ENCODE measurements at regions not wholly inside any gene's neighbourhood (a gene's known extent, or its start where the extent isn't known, plus 50 kb on each side); places are given as distances from the start of the nearest gene placed in this dataset.

GRCh38 chr4:3856604-3857204 lies 90.5 kb downstream of the ADRA2C start:
- DNase-seq (ENCODE audit: low spot score) = no peak
- BruUV-seq (replicated peaks) = no TSS peak
- Histone ChIP-seq H3K4me1 (ENCODE audit: insufficient read depth, low read length, poor library complexity, severe bottlenecking) (peaks cover 4% of the 10 kb centered on the region), H3K4me3 (ENCODE audit: low read depth, low read length, poor library complexity, severe bottlenecking) (no peak overlapping the region), H3K36me3 (ENCODE audit: insufficient read depth, low read length, poor library complexity, severe bottlenecking) (no peaks in the 10 kb centered on the region), H3K9me3 (ENCODE audit: low read depth, low read length, poor library complexity, severe bottlenecking) (no peaks in the 10 kb centered on the region), H3K27ac (ENCODE audit: low read depth, low read length, poor library complexity, severe bottlenecking) (no peak overlapping the region), H3K27me3 (replicated peaks; ENCODE audit: insufficient read depth, low read depth, low read length, poor library complexity) (peaks cover 18% of the 10 kb centered on the region)
- TF ChIP-seq CTCF (conservative IDR thresholded peaks at IDR 0.05; ENCODE audit: low read depth, low read length) = no peak
- TF ChIP-seq EZH2 (IDR thresholded peaks at IDR 0.05; ENCODE audit: borderline replicate concordance, low read depth, low read length, poor library complexity, severe bottlenecking) = no peak
- ChIA-PET POLR2A (ENCODE audit: low non-redundant PET) (no interaction called here), CTCF (no interaction called here)
- intact Hi-C loops (cut with micrococcal nuclease; ENCODE audit: unreplicated experiment) = no loop called here

DNA sequence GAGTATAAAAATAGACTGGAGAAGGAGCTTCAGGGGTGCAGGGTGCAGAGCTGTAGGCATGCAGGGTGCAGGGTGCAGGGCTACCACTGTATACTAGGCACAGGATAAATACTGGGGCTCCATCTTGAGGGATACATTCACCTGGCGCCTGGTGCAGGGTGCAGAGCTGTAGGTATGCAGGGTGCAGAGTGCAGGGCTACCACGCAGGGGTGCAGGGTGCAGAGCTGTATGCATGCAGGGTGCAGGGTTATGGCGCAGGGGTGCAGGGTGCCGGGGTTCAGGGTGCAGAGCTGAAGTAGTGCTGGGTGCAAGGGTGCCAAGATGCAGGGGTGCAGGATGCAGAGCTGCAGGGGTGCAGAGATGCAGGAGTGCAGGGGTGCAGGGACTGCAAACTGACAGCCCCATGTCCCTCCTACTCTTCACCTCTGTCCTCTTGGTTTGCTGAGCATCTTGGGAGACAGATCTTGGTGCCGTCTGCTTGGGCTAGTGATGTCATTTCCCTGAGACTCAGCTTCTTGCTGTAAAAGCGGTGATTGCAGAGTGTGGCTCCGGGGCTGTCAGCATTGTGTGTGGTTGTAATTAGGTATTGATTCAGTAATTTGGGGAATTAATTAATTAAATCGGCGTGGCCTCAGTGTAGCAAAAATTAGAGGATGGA lies 91.2 kb downstream of the ADRA2C start:
- no peak overlapping the region for H3K4me3 ChIP-seq (ENCODE audit: low read depth, low read length, poor library complexity, severe bottlenecking)
- no TSS peak for BruUV-seq (replicated peaks)
- no peaks in the 10 kb centered on the region for H3K9me3 ChIP-seq (ENCODE audit: low read depth, low read length, poor library complexity, severe bottlenecking)
- intact Hi-C loops (cut with micrococcal nuclease; ENCODE audit: unreplicated experiment) = no loop called here
- ChIA-PET CTCF (no interaction called here), POLR2A (ENCODE audit: low non-redundant PET) (no interaction called here)
- peaks cover 18% of the 10 kb centered on the region for H3K27me3 ChIP-seq (replicated peaks; ENCODE audit: insufficient read depth, low read depth, low read length, poor library complexity)
- H3K4me1 ChIP-seq (ENCODE audit: insufficient read depth, low read length, poor library complexity, severe bottlenecking) = no peaks in the 10 kb centered on the region
- no peaks in the 10 kb centered on the region for H3K36me3 ChIP-seq (ENCODE audit: insufficient read depth, low read length, poor library complexity, severe bottlenecking)
- no peak overlapping the region for H3K27ac ChIP-seq (ENCODE audit: low read depth, low read length, poor library complexity, severe bottlenecking)
- TF ChIP-seq EZH2 (IDR thresholded peaks at IDR 0.05; ENCODE audit: borderline replicate concordance, low read depth, low read length, poor library complexity, severe bottlenecking) (no peak), CTCF (conservative IDR thresholded peaks at IDR 0.05; ENCODE audit: low read depth, low read length) (no peak)
- no peak for DNase-seq (ENCODE audit: low spot score)

DNA sequence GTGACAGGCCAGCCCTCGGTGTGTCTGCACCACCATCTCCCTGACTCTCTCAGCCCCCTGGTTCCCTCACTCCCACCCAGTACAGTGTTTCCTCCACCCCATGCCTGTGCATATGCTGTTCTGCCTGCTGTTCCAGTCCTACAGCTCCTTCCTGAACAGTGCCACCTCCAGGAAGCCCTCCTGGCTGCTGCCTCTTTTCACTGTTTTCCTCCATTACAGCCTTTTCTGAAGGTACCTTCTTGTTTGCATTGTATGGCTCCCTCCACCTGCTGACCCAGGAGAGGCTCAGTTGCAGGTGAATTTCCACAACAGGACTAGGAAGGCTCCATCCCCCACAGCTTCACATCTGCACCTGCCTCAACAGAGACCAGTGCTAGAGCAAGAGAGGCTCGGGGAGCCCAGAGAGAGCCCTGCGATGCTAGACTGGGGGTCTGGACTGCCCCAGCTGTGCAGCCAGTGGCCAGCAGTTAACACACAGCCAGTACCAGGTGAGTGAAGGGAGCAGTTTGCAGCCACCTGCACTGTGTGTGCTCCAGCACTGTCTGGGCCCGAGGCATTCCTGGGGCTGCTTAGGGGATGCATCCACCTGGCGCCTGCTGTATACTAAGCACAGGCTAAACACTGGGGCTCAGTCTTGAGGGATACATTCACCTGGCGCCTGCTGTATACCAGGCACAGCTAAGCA lies 92.0 kb downstream of the ADRA2C start:
- BruUV-seq (replicated peaks) = no TSS peak

More for the DNA sequence above, 92.0 kb downstream of the ADRA2C start:
- intact Hi-C loops (cut with micrococcal nuclease; ENCODE audit: unreplicated experiment) = no loop called here
- Histone ChIP-seq H3K4me3 (ENCODE audit: low read depth, low read length, poor library complexity, severe bottlenecking) (no peak overlapping the region), H3K27ac (ENCODE audit: low read depth, low read length, poor library complexity, severe bottlenecking) (no peak overlapping the region), H3K27me3 (replicated peaks; ENCODE audit: insufficient read depth, low read depth, low read length, poor library complexity) (peaks cover 18% of the 10 kb centered on the region), H3K36me3 (ENCODE audit: insufficient read depth, low read length, poor library complexity, severe bottlenecking) (no peaks in the 10 kb centered on the region), H3K9me3 (ENCODE audit: low read depth, low read length, poor library complexity, severe bottlenecking) (no peaks in the 10 kb centered on the region), H3K4me1 (ENCODE audit: insufficient read depth, low read length, poor library complexity, severe bottlenecking) (no peaks in the 10 kb centered on the region)
- POLR2A ChIA-PET (ENCODE audit: low non-redundant PET) = no interaction called here
- CTCF ChIA-PET = no interaction called here
- DNase-seq (ENCODE audit: low spot score) = no peak
- TF ChIP-seq EZH2 (IDR thresholded peaks at IDR 0.05; ENCODE audit: borderline replicate concordance, low read depth, low read length, poor library complexity, severe bottlenecking) = no peak
- TF ChIP-seq CTCF (conservative IDR thresholded peaks at IDR 0.05; ENCODE audit: low read depth, low read length) = no peak

All from A673 (cell line).